Fibroblast of peridontal ligament (primary cell): ENCODE measurements at regions not wholly inside any gene's neighbourhood (a gene's known extent, or its start where the extent isn't known, plus 50 kb on each side); places are given as distances from the start of the nearest gene placed in this dataset.
"Not testable (repeated sequence)": the region's sequence is repeated elsewhere in the genome, so short reads cannot be mapped to it uniquely, and the experiment has no call there.

Experiments
- DNase-seq: peaks from one replicate; pipeline ENCODE4 v3.0.0-alpha.2; 2010; ENCODE audit errors: extremely low read depth

DNA sequence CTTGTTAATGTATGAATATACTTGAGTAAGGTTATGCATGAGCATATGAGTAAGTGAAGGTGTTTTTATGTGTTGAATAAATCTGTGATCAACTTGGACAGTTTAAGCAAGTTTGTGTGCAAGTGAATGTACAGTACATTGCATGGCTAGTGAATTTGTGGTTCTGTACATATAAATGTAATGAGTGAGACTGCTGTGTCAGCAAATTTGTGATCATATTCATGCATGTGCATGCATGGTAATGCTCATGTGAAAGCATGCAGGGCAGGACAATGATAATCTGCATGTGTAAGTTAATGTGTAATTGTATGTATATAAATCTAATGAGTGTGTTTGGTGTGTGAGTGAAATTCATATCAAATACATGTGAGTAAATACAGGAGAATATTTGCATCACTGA is 188.5 kb downstream of the PWWP3B start:
- no peak for DNase-seq

GRCh38 chrX:106363214-106363613 is 195.1 kb downstream of the PWWP3B start:
- no peak for DNase-seq

DNA sequence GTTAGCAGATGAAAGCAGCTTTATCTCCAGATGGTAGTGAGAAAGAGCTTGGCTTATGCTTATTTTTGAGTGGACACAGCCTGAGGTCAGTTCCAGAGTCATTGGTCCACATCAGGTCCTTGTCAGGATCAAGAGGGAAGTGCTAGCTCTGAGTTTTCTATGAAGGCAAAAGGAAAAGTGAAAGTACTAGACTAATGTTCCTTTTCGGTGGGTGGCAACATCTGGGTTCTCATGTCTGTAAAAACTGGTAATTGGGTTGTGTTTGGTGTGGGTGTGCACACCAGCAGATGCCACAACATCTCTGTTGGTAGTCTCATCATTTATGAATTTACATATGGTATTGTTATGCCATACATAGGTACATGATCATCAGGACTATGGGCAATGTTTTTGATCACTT is 210.5 kb downstream of the PWWP3B start:
- no peak for DNase-seq

DNA sequence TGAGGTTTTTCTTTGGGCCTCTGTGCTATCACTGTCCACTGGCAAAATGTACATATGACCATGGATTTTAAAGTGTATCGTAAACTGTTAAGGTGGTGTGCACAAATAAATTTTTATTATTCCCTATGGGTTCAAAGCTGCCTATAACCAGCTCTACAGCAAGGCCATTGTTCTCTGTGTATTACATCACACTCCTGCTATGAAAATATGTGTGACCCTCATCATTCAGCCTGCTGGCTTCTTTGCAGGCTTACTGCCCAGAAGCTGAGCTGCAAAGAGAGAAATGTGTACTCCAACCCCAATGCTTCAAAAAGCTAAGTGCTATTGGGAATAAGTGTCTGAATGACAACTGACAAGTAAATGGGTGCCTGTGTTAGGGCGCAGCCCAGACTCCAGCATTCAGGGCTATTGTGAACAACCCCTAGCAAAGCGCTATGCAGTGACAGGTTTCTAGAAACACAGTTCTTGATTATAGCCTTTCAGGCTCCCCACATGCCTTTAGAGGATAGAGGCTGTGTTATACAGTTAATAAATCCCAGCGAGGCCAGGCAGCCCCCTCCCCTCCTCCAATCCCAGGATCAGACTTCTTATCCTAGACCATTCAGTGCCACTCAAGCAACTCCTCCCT is 220.4 kb upstream of the RADX start:
- DNase-seq, result no peak

DNA sequence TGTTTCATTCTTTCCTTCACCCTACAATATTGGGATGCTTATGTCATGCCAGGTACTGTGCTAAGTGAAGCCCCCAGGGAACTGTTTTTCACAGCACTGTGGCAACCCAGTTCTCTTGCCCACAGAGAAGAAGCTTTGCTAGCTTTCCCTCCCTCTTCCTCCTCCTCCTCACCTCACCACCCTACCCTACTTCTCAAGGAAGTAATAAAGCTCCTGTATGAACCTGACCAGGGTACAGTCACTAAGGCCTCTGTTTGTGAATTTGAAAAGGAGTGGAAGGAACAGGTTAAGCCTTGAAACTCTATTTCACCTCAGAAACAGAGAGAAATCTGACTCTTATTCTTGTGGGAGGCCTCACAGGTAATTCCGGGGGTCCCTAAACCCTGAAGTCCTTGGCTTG is 219.4 kb upstream of the RADX start:
- DNase-seq, result no peak

GRCh38 chrX:106397788-106398538 is 213.8 kb upstream of the RADX start:
- no peak for DNase-seq

DNA sequence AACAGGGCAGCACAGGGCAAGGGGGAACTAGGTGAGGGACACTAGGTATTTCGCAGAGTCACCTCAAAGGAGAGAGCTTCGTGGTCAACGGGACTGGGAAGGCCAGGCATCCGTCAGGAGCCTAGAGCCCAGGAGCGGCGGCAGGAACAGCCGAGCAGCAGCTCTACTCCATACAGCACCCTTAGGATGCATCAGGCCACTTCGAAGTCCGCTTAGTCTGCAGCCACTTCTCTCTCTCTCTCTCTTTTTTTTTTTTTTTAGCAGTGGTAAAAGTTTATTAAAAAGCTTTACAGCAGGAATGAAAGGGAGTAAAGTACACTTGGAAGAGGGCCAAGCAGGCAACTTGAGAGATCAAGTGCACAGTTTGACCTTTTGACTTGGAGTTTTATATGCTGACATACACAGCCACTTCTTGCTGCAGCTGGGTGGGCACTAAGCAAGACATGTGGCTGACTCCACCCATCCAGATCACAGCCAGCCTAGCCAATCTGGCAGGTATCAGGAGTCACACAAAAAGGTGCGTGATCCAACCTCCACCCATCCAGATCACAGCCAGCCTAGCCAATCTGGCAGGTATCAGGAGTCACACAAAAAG is 209.7 kb upstream of the RADX start:
- no peak for DNase-seq

DNA sequence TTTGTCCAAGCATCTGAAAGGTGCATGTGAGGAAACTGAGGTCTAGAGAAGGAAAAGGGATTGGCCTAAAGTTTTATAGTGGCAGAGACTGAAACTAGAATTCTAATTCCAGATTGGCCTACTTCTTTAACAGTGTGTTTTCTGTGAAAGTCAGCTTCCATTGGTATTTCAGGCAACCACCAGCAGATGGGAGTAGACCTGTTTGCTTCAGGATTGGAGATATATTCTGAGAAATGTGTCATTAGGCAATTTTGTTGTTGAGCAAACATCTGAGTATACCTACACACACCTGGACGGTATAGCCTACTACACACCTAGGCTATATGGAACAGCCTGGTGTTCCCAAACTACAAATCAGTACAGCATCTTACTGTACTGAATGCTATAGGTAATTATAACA is 207.3 kb upstream of the RADX start:
- DNase-seq, result no peak

DNA sequence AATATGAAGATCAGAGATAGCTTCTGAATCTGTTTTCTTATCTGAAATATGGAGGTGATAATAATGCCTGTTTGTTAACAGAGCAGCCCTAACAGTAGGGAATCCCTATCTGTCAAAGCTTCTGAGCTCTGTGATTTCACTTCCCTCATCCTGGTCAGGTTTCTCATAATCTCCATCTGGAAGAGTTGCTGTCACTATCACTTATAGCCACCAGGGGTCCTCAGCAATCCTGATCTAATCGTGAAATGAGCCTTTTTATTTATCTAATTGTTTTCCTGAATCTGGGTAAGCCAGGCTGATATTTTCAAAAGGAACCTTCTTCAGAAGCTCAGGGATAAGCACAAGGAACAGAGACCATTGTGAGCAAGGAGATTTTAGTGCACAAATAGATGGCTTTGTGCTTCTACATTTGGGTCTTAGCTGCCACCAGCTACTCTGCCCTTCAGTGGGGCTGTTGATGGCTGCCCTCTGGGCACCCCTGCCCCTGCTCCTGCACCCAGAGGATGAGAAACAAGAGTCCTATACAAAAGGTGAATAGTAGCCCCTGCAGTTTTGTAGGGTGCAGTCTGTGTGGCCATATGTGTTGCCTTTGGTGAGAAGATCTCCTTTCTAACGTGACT is 196.4 kb upstream of the RADX start:
- peak; percentile 10 for DNase-seq

DNA sequence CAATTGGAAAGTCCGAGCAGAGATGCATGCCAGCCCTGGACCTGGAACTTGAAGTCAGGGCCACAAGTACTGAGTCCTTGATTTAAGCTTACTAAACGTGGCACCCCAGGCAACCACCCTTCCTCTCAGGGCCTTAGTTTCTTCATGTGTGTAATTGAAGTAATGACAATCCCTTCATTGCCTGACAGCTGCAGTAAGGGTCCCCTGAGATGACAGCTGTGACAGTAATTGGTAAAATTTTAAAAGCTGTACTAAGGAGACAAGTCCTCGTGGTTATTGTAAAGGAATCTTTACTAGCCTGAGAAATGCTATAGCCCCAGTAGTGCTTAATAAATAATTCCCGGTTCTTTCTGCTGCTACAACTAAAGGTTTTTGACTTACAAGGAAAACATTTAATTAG is 175.1 kb upstream of the RADX start:
- DNase-seq, result no peak

DNA sequence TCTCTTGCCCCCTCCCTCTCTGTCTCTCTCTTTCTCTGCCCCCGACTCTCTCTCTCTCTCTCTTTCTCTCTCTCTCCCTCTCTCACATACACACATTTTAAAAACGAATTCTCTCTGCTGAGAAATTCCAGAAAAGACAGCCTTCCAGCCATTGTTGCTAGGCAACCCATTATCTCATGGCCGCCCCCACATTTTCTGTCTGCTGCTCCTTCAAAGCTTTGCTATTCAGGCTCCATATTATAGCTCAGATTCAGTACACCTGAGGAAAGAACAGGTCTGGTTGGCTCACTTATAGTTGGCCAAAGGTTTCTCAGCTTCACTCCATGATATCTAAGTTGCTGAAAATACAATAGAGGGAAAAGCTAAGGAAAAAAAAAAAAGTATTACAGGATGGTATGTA is 174.4 kb upstream of the RADX start:
- DNase-seq, result no peak

DNA sequence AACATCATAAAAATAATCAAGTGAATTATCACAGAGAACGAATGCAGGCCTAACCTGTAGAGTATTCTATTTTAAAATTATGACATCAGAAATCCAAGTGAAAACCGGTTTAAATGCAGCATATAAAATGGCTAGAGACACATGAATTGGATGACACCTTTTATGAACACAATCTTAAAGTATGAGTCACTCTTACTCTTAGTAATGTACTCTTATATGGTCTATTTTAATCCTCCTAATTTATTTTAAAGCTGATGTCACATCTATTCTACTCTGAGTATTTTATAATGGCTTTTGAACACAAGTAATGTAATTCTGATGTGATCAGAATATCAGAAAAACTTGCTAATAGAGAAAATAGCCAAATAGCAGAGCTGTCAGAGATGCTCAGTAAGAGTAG is 161.4 kb upstream of the RADX start:
- no peak for DNase-seq

- DNase-seq, result no peak
Measured at GRCh38 chrX:106451933-106452332, 159.8 kb upstream of the RADX start.

DNA sequence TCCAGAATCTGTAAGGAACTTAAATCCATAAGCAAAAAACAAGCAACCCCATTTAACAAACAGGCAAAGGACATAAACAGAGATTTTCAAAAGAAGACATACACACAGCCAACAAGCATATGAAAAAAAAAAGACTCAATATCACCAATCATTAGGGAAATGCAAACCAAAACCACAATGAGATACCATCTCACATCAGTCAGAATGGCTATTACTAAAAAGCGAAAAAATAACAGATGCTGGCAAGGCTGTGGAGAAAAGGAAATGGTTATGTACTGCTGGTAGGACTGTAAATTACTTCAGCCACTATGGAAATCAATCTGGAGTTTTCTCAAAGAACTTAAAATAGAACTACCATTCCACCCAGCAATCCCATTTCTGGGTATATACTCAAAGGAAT is 156.8 kb upstream of the RADX start:
- DNase-seq, result no peak

DNA sequence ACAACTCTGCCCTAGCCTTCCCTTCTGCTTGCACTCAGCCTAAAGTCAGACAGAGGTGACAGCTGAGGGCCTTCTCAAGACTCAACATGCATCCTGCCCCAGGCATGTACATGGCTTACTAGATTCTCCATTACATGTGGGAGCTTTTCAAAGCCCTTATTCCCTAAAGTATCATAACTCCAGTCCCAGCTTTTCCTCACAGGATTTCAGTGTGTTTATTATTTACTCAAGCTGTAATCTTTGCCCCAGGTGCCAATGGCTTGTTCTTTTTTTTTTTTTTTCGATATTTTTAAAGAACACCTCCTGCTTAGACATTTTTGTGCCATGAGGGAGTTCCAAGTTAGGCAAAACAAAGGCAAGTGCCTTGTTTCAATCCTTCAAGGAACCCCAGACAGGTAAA is 154.0 kb upstream of the RADX start:
- DNase-seq, result no peak

DNA sequence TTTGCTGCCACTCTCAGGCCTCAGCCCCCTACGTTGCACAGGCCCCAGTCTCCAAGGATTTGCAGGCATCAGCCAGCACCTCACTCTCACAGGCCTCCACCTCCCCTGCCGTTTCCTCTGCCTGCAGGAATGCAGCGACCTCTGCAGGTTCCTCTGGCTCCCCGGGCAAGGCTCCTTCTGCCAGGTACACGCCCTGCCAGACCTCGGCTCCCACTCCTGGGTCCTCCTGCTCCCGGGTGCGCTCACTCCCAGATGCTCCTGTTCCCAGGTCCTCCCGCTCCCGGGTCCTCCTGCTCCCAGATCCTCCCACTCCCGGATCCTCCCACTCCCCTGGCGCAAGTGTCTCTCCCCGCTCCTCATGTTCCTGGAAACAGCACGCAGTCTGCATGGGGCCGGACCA is 144.4 kb upstream of the RADX start:
- DNase-seq, result no peak

GRCh38 chrX:106467943-106468342 is 143.8 kb upstream of the RADX start:
- no peak for DNase-seq

DNA sequence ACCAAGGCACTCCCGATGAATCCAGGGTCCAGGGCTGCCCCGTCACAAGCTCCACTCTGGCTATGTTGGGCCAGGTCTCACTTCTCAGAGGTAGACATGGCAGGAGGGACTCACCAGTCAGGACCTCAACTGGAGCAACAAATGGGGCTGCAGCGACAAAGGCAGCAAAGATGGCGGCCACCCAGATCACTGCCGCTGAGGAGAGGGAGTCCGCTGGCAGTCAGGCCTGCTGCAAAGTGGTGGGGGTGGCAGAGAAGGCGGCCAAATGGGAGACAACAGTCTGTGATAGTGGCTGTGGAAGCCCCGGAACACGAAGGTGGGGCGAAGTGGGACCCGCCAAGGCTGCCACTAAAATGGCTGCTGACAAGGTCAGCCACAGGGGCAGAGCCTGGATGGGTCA is 143.3 kb upstream of the RADX start:
- no peak for DNase-seq

DNA sequence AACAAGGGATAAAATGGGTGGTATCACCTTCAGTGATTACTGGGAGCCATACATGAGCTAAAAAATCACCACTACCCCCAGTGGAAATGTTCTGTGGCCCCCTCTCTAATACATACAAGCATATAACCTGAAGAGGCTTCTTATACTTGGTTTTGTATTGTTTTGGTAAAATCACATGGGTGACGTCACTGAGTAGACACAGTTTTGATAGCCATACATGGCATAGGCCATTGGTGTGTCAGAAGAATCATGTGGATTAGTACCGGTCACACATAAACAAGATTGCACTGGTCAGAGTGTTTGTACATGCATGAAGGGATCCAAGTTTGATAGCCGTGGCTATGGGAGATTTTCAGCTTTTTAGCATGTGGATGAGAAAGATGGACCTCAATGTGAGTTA is 131.9 kb upstream of the RADX start:
- DNase-seq, result no peak

GRCh38 chrX:106481341-106481740 is 130.4 kb upstream of the RADX start:
- peak; percentile 56 for DNase-seq

DNA sequence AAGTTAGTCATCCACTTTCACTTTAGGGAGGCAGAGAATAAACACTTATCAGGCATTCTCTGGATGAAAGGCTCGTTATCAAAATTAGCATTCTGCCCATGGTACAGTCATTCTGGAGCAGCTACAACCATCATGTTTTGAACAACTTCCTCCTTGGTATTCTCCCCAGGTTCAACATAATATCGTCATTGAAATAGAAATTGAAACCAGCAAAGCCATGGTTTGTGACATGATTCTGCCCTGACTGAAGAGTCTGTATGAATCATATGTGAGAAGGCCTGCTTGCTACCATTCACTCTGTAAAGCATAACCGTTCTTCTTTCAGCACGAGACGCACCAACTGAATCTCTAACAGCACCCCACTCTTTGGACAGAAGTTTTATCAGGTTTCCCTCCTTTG is 127.5 kb upstream of the RADX start:
- no peak for DNase-seq

DNA sequence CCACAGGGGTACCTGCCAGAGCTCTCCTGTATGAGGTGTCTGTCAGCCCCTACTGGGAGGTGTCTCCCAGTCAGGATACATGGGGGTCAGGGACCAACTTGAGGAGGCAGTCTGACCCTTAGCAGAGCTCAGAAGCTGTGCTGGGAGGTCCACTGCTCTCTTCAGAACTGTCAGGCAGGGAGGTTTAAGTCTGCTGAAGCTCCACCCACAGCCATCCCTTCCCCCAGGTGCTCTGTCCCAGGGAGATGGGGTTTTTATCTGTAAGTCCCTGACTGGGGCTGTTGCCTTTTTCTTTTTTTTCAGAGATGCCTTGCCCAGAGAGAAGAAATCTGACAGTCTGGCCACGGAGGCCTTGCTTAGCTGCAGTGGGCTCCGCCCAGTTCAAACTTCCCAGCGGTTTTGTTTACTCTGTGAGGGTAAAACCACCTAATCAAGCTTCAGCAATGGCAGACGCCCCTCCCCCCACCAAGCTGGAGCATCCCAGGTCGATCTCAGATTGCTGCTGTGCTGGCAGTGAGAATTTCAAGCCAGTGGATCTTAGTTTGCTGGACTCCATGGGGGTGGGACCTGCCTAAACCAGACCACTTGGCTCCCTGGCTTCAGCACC is 118.5 kb upstream of the RADX start:
- not testable (repeated sequence) for DNase-seq

- DNase-seq, result no peak
Measured at GRCh38 chrX:106499473-106499872, 112.3 kb upstream of the RADX start.
